Gastrocnemius medialis (tissue), 4 donors: ENCODE measurements at regions not wholly inside any gene's neighbourhood (a gene's known extent, or its start where the extent isn't known, plus 50 kb on each side); places are given as distances from the start of the nearest gene placed in this dataset.

Experiments used
- ATAC-seq, 2 donors: fragments of 150-250 bp; one replicate each; pipeline ENCODE4 v1.9.1; 2016
- DNase-seq, 2 donors: peaks; one replicate each; pipeline ENCODE4 v3.0.0-alpha.2; 2019
- H3K27ac ChIP-seq, 4 donors: fragments of 200-600 bp; sonication (generic); 1 replicate in 1 of 4; 2 replicates in 3 of 4; pipeline ENCODE4 v1.5.1; 2016 to 2018; ENCODE audit warnings: mild to moderate bottlenecking in 2 of 4, moderate library complexity in 1 of 4
- H3K27me3 ChIP-seq, 3 donors: fragments of 200-600 bp; sonication (generic) in 2 of 3; 1 replicate in 1 of 3; 2 replicates in 2 of 3; pipeline versions ENCODE4 v1.5.1 to v1.6.0; 2016 to 2019; ENCODE audit warnings: mild to moderate bottlenecking in 1 of 3, moderate library complexity in 1 of 3
- H3K36me3 ChIP-seq, 2 donors: fragments of 200-600 bp; sonication (generic) in 1 of 2; one replicate each; pipeline ENCODE4 v1.5.1; 2017 to 2018
- H3K4me1 ChIP-seq, 2 donors: fragments of 200-600 bp; sonication (generic) in 1 of 2; one replicate each; pipeline ENCODE4 v1.5.1; 2016 to 2017; ENCODE audit warnings: mild to moderate bottlenecking in 2 of 2
- H3K4me3 ChIP-seq, 4 donors: fragments of 200-600 bp; sonication (generic) in 3 of 4; 1 replicate in 1 of 4; 2 replicates in 3 of 4; pipeline ENCODE4 v1.5.1; 2016 to 2019; ENCODE audit warnings: mild to moderate bottlenecking in 2 of 4
- H3K9me3 ChIP-seq, 3 donors: fragments of 200-600 bp; sonication (generic) in 2 of 3; 1 replicate in 1 of 3; 2 replicates in 2 of 3; pipeline ENCODE4 v1.5.1; 2016 to 2019
- CTCF ChIP-seq, 5 experiments: fragments of 450-650 bp in 3 of 5; fragments of 200-600 bp in 2 of 5; sonication (generic) in 2 of 5; IDR thresholded peaks in 4 of 5; conservative IDR thresholded peaks in 1 of 5; 1 replicate in 4 of 5; 2 replicates in 1 of 5; pipeline ENCODE4 v1.5.1; 2016 to 2019; ENCODE audit warnings: antibody characterized with exemption in 5 of 5, mild to moderate bottlenecking in 3 of 5, moderate library complexity in 3 of 5
- POLR2A ChIP-seq, 2 donors: fragments of 450-650 bp; IDR thresholded peaks; one replicate each; pipeline ENCODE4 v1.6.1; 2017; ENCODE audit warnings: antibody characterized with exemption in 2 of 2, mild to moderate bottlenecking in 2 of 2, moderate library complexity in 2 of 2
- in situ Hi-C, 4 donors: fragments of 200-750 bp; cut with MboI; loops; one replicate each; pipeline versions ENCODE4 v1.15.0 to v1.8.0; 2017; ENCODE audit warnings: low sequenced_read_pairs in 4 of 4
- intact Hi-C: fragments of 100-400 bp; cut with DNase I; formaldehyde crosslinking; loops from one replicate; pipeline ENCODE4 v1.15.1; 2023; ENCODE audit warnings: low total_unique reads

- Histone ChIP-seq H3K4me3 (no peak overlapping the region), H3K9me3 (no peaks in the 10 kb centered on the region), H3K36me3 (no peaks in the 10 kb centered on the region), H3K4me1 (no peaks in the 10 kb centered on the region), H3K27ac (no peak overlapping the region), H3K27me3 (no peaks in the 10 kb centered on the region)
- no peak for TF ChIP-seq CTCF (IDR thresholded peaks at IDR 0.05 in 4 of 5, conservative IDR thresholded peaks at IDR 0.05 in 1 of 5)
- no peak for TF ChIP-seq POLR2A (IDR thresholded peaks at IDR 0.05)
- intact Hi-C loops, result no loop called here
- ATAC-seq (no peak), DNase-seq (no peak)
- in situ Hi-C loops, result no loop called here
Observed at GRCh38 chr15:46207341-46207740, 572.5 kb downstream of the SQOR start.

- Histone ChIP-seq H3K4me3 (no peak overlapping the region), H3K27ac (no peak overlapping the region), H3K9me3 (no peaks in the 10 kb centered on the region), H3K4me1 (no peaks in the 10 kb centered on the region), H3K27me3 (no peaks in the 10 kb centered on the region), H3K36me3 (no peaks in the 10 kb centered on the region)
- DNase-seq (no peak), ATAC-seq (no peak)
- TF ChIP-seq CTCF (IDR thresholded peaks at IDR 0.05 in 4 of 5, conservative IDR thresholded peaks at IDR 0.05 in 1 of 5), result no peak
- no peak for TF ChIP-seq POLR2A (IDR thresholded peaks at IDR 0.05)
- intact Hi-C loops, result no loop called here
- in situ Hi-C loops, result no loop called here
Observed at GRCh38 chr15:46213551-46213950, 578.7 kb downstream of the SQOR start.

DNA sequence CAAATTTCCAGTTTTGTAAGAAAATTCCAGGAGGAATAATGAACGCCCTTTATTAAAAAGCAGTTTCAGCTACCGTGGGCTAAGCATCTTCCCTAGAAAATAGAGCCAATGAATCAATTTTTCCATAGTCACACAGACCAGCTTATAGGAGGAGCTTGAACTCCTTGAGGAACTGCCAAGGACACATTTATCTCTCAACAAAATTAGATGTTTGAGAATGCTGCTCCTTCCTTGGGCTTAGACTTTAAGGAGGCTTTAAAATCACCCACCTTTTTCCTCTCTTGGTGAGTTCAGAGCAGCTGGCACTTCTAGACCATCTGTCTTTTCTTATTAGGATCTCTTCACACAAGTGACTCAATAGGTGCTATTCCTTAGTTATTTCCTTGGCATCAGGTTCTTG, 588.0 kb downstream of the SQOR start:
- TF ChIP-seq CTCF (IDR thresholded peaks at IDR 0.05 in 4 of 5, conservative IDR thresholded peaks at IDR 0.05 in 1 of 5) (no peak), POLR2A (IDR thresholded peaks at IDR 0.05) (no peak)
- H3K4me1 ChIP-seq, result no peaks in the 10 kb centered on the region
- no peak for ATAC-seq
- no peaks in the 10 kb centered on the region for H3K27me3 ChIP-seq
- intact Hi-C loops, result no loop called here
- no peak overlapping the region for H3K4me3 ChIP-seq
- DNase-seq, result no peak
- no peaks in the 10 kb centered on the region for H3K36me3 ChIP-seq
- in situ Hi-C loops, result no loop called here
- no peaks in the 10 kb centered on the region for H3K9me3 ChIP-seq
- no peak overlapping the region for H3K27ac ChIP-seq

DNA sequence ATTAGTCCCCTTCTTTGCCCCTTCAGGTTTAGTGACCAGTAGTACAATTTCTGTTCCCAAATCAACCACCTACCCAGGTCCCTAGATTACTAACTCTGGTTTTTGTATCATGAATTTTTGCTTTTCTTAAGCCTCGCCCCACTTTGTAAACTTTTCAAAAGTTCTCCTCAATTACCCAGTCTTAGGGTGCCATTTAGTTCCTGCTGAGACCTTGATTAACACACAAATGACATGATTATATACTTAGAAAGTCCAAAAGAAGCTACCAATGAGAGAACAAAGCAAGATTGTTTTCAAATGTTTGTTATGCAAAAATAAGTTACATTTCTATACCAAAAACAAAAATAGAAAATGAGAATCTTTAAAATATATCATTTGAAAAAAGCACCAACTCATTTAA, 594.4 kb downstream of the SQOR start:
- in situ Hi-C loops (no loop called here), intact Hi-C loops (no loop called here)
- Histone ChIP-seq H3K4me1 (no peaks in the 10 kb centered on the region), H3K9me3 (no peaks in the 10 kb centered on the region), H3K36me3 (no peaks in the 10 kb centered on the region), H3K27me3 (no peaks in the 10 kb centered on the region), H3K4me3 (no peak overlapping the region), H3K27ac (no peak overlapping the region)
- no peak for ATAC-seq
- DNase-seq, result no peak
- TF ChIP-seq CTCF (IDR thresholded peaks at IDR 0.05 in 4 of 5, conservative IDR thresholded peaks at IDR 0.05 in 1 of 5), result no peak
- no peak for TF ChIP-seq POLR2A (IDR thresholded peaks at IDR 0.05)

- ATAC-seq, result no peak
- TF ChIP-seq CTCF (IDR thresholded peaks at IDR 0.05 in 4 of 5, conservative IDR thresholded peaks at IDR 0.05 in 1 of 5) (no peak), POLR2A (IDR thresholded peaks at IDR 0.05) (no peak)
- Histone ChIP-seq H3K27ac (no peak overlapping the region), H3K36me3 (no peaks in the 10 kb centered on the region), H3K4me1 (no peaks in the 10 kb centered on the region), H3K4me3 (no peak overlapping the region), H3K27me3 (no peaks in the 10 kb centered on the region), H3K9me3 (no peaks in the 10 kb centered on the region)
- no peak for DNase-seq
- intact Hi-C loops (no loop called here), in situ Hi-C loops (no loop called here)
Observed at GRCh38 chr15:46231786-46232185, 597.0 kb downstream of the SQOR start.
